ENCODE measurements at regions not wholly inside any gene's neighbourhood (a gene's known extent, or its start where the extent isn't known, plus 50 kb on each side); places are given as distances from the start of the nearest gene placed in this dataset.

GRCh38 chr1:37294096-37294495 is 180.3 kb upstream of the ZC3H12A start:
- TF ChIP-seq CTCF (IDR thresholded peaks at IDR 0.05), result no peak
- no peak for TF ChIP-seq POLR2A (IDR thresholded peaks at IDR 0.05)
